HL-60 (cell line): ENCODE measurements at regions not wholly inside any gene's neighbourhood (a gene's known extent, or its start where the extent isn't known, plus 50 kb on each side); places are given as distances from the start of the nearest gene placed in this dataset.

Experiments
- CTCF ChIP-seq: IDR thresholded peaks from one replicate; pipeline ENCODE4 v1.5.1; 2011; ENCODE audit warnings: low read length, control low read depth, inconsistent platforms; ENCODE audit not compliant: insufficient read depth
- GABPA ChIP-seq: IDR thresholded peaks from 2 replicates; pipeline ENCODE4 v1.6.1; 2012; ENCODE audit warnings: low read depth
- POLR2AphosphoS5 ChIP-seq: IDR thresholded peaks from 2 replicates; pipeline ENCODE4 v1.6.1; 2012; ENCODE audit warnings: low read depth
- REST ChIP-seq: IDR thresholded peaks from 2 replicates; pipeline ENCODE4 v1.6.1; 2012; ENCODE audit warnings: low read depth; ENCODE audit not compliant: insufficient replicate concordance

- TF ChIP-seq CTCF, result no peak
- no peak for TF ChIP-seq GABPA
- TF ChIP-seq POLR2AphosphoS5, result no peak
- TF ChIP-seq REST, result no peak
Observed at GRCh38 chr20:11585752-11586352, 331.8 kb upstream of the BTBD3 start.
